CD14-positive monocyte (primary cell): ENCODE measurements at regions not wholly inside any gene's neighbourhood (a gene's known extent, or its start where the extent isn't known, plus 50 kb on each side); places are given as distances from the start of the nearest gene placed in this dataset.

ENCODE experiments used
- DNase-seq, 3 donors: peaks; one replicate each; pipeline ENCODE4 v3.0.0-alpha.2; 2011 to 2022
- H2AFZ ChIP-seq: 2 replicates; pipeline ENCODE4 v1.6.0; 2012; ENCODE audit warnings: mild to moderate bottlenecking, low read depth, low read length, inconsistent platforms; ENCODE audit not compliant: insufficient read depth, poor library complexity, severe bottlenecking
- H3K27ac ChIP-seq, 2 donors: 1 replicate in 1 of 2; 2 replicates in 1 of 2; pipeline ENCODE4 v1.5.1; 2012 to 2013; ENCODE audit warnings: low read length in 2 of 2, control low read depth in 1 of 2, inconsistent platforms in 1 of 2, low read depth in 1 of 2, mild to moderate bottlenecking in 1 of 2
- H3K27me3 ChIP-seq, 2 donors: one replicate each; pipeline versions ENCODE4 v1.6.0 to v1.6.1; 2011 to 2013; ENCODE audit warnings: low read length in 2 of 2; ENCODE audit not compliant: control insufficient read depth in 2 of 2, insufficient read depth in 2 of 2
- H3K36me3 ChIP-seq, 2 donors: replicated peaks in 1 of 2; 1 replicate in 1 of 2; 2 replicates in 1 of 2; pipeline versions ENCODE4 v1.5.1 to v1.6.1; 2012 to 2013; ENCODE audit warnings: low read length in 2 of 2, control low read depth in 1 of 2, inconsistent platforms in 1 of 2, mild to moderate bottlenecking in 1 of 2; ENCODE audit not compliant: insufficient read depth in 2 of 2, control insufficient read depth in 1 of 2
- H3K4me1 ChIP-seq, 2 donors: 1 replicate in 1 of 2; 2 replicates in 1 of 2; pipeline versions ENCODE4 v1.5.1 to v1.6.1; 2012 to 2013; ENCODE audit warnings: low read length in 2 of 2, control low read depth in 1 of 2, inconsistent platforms in 1 of 2, mild to moderate bottlenecking in 1 of 2, moderate library complexity in 1 of 2; ENCODE audit not compliant: insufficient read depth in 2 of 2, control insufficient read depth in 1 of 2
- H3K4me2 ChIP-seq: replicated peaks from 2 replicates; pipeline ENCODE3; 2012; ENCODE audit warnings: low read length, moderate library complexity, mild to moderate bottlenecking; ENCODE audit not compliant: poor library complexity, severe bottlenecking; ENCODE audit errors: extremely low read depth
- H3K4me3 ChIP-seq, 3 experiments: fragments of 200-600 bp in 1 of 3; sonication (generic) in 1 of 3; replicated peaks in 1 of 3; 1 replicate in 2 of 3; 2 replicates in 1 of 3; pipeline ENCODE4 v1.5.1; 2011 to 2013; ENCODE audit warnings: low read length in 3 of 3, mild to moderate bottlenecking in 3 of 3, control low read depth in 2 of 3, low read depth in 2 of 3, inconsistent platforms in 1 of 3, moderate library complexity in 1 of 3
- H3K79me2 ChIP-seq: 2 replicates; pipeline ENCODE4 v1.6.0; 2012; ENCODE audit warnings: mild to moderate bottlenecking, control low read depth, inconsistent platforms, low read length, moderate library complexity; ENCODE audit not compliant: insufficient read depth
- H3K9ac ChIP-seq: 2 replicates; pipeline ENCODE4 v1.6.0; 2017; ENCODE audit warnings: low read length, mild to moderate bottlenecking; ENCODE audit not compliant: insufficient read depth, poor library complexity, severe bottlenecking
- H3K9me3 ChIP-seq, 2 donors: replicated peaks in 1 of 2; 1 replicate in 1 of 2; 2 replicates in 1 of 2; pipeline versions ENCODE4 v1.5.1 to v1.6.1; 2012 to 2013; ENCODE audit warnings: low read length in 2 of 2, control low read depth in 1 of 2; ENCODE audit not compliant: control insufficient read depth in 1 of 2, insufficient read depth in 1 of 2
- H4K20me1 ChIP-seq: 2 replicates; pipeline ENCODE4 v1.6.0; 2012; ENCODE audit warnings: mild to moderate bottlenecking, low read length, control low read depth, moderate library complexity; ENCODE audit not compliant: insufficient read depth
- H3K27ac Mint-ChIP-seq, 7 donors: one replicate each; pipeline ENCODE4 v1.8.0; 2020; ENCODE audit warnings: mild to moderate bottlenecking in 7 of 7, mixed read lengths in 7 of 7, moderate library complexity in 6 of 7, inconsistent platforms in 2 of 7
- H3K27me3 Mint-ChIP-seq, 3 donors: one replicate each; pipeline ENCODE4 v1.8.0; 2021 to 2022; ENCODE audit warnings: low read depth in 3 of 3, mild to moderate bottlenecking in 3 of 3, mixed read lengths in 3 of 3, moderate library complexity in 3 of 3, inconsistent platforms in 1 of 3
- H3K36me3 Mint-ChIP-seq, 2 donors: one replicate each; pipeline ENCODE4 v1.8.0; 2020; ENCODE audit warnings: mixed read lengths in 2 of 2, inconsistent platforms in 1 of 2, mild to moderate bottlenecking in 1 of 2
- H3K4me1 Mint-ChIP-seq: one replicate; pipeline ENCODE4 v1.8.0; 2020; ENCODE audit warnings: mild to moderate bottlenecking, mixed read lengths
- H3K4me3 Mint-ChIP-seq, 2 donors: one replicate each; pipeline ENCODE4 v1.8.0; 2020; ENCODE audit warnings: mild to moderate bottlenecking in 2 of 2, mixed read lengths in 2 of 2, moderate library complexity in 1 of 2
- H3K9me3 Mint-ChIP-seq, 7 donors: one replicate each; pipeline ENCODE4 v1.8.0; 2020 to 2022; ENCODE audit warnings: mixed read lengths in 7 of 7, mild to moderate bottlenecking in 6 of 7, moderate library complexity in 6 of 7, inconsistent platforms in 2 of 7
- WGBS: methylation state at CpG from one replicate; pipeline ENCODE4 v1.1.5; 2013; ENCODE audit warnings: missing lambda C conversion rate; ENCODE audit not compliant: insufficient coverage; 5-methylcytosine and 5-hydroxymethylcytosine counted together
- intact Hi-C, 2 donors: fragments of 100-400 bp; cut with micrococcal nuclease; formaldehyde crosslinking; loops; one replicate each; pipeline versions ENCODE4 v1.15.0 to v1.15.1; 2023
- TF ChIP-seq, protein P1 (sequence below): fragments of 200-600 bp; IDR thresholded peaks from one replicate; pipeline ENCODE4 v1.8.0; 2022; ENCODE audit warnings: antibody characterized with exemption, mild to moderate bottlenecking

DNA sequence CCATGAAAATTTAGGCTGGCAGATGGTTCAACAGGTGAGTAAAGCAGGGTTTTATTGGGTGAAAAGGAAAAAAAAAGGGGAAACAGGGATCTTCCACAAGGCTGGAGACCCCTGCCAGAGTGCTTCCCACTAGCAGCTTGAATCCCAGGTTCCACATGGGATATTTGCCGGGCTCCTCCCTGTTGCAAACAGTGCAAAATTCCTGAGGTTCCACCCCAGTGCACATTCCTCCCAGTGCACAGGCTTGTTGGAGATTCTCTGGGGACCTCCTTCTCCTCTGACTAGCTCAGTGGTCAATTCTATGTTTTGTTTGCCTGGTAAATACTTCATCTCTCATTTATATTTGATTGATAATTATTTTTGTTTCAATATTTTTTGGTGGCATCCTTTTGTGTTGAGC is 66.4 kb upstream of the UGT2B15 start:
- H3K27ac Mint-ChIP-seq: no peak overlapping the region
- no peaks in the 10 kb centered on the region for H3K79me2 ChIP-seq
- H4K20me1 ChIP-seq: no peaks in the 10 kb centered on the region
- no peak overlapping the region for H3K4me3 Mint-ChIP-seq
- no peak overlapping the region for H3K4me2 ChIP-seq
- intact Hi-C loops: no loop called here
- H3K27me3 ChIP-seq: no peaks in the 10 kb centered on the region
- H3K36me3 ChIP-seq: no peaks in the 10 kb centered on the region
- no peaks in the 10 kb centered on the region for H3K27me3 Mint-ChIP-seq
- TF ChIP-seq, protein P1, sequence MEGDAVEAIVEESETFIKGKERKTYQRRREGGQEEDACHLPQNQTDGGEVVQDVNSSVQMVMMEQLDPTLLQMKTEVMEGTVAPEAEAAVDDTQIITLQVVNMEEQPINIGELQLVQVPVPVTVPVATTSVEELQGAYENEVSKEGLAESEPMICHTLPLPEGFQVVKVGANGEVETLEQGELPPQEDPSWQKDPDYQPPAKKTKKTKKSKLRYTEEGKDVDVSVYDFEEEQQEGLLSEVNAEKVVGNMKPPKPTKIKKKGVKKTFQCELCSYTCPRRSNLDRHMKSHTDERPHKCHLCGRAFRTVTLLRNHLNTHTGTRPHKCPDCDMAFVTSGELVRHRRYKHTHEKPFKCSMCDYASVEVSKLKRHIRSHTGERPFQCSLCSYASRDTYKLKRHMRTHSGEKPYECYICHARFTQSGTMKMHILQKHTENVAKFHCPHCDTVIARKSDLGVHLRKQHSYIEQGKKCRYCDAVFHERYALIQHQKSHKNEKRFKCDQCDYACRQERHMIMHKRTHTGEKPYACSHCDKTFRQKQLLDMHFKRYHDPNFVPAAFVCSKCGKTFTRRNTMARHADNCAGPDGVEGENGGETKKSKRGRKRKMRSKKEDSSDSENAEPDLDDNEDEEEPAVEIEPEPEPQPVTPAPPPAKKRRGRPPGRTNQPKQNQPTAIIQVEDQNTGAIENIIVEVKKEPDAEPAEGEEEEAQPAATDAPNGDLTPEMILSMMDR: no peak
- 0% methylated on average over 1 of the region's 1 CpG for WGBS
- no peak overlapping the region for H3K9ac ChIP-seq
- H3K4me1 Mint-ChIP-seq: no peaks in the 10 kb centered on the region
- no peak overlapping the region for H3K4me3 ChIP-seq
- no peaks in the 10 kb centered on the region for H3K4me1 ChIP-seq
- H3K27ac ChIP-seq: no peak overlapping the region
- H3K36me3 Mint-ChIP-seq: no peaks in the 10 kb centered on the region
- peaks cover 0 to 7% (median 0%) of the 10 kb centered on the region in 7 donors for H3K9me3 Mint-ChIP-seq
- DNase-seq: no peak
- peaks cover 0 to 2% of the 10 kb centered on the region in 2 donors for H3K9me3 ChIP-seq
- H2AFZ ChIP-seq: no peak overlapping the region

DNA sequence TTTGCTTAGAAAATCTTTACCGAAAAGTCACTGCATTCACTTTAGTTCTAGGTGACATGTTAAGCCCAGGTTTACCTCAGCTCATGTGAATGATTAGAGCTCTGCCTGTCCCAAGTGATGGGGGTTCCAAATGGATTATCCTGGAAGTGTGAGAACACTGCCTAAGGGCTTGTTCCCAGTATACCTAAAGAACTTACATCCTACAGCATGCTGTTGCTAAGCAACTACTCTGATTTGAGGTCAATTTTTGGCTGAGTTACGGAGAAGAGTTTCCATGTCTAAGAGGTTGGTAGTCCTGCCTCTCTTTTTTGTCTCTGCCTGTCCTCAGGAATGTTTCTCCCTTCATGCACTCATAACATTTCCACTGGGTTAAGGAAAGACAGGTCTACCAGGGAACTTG is 67.6 kb upstream of the UGT2B15 start:
- no peak overlapping the region for H2AFZ ChIP-seq
- Mint-ChIP-seq H3K4me3 (no peak overlapping the region), H3K27me3 (no peaks in the 10 kb centered on the region), H3K9me3 (peaks cover 0 to 7% (median 0%) of the 10 kb centered on the region in 7 donors), H3K36me3 (no peaks in the 10 kb centered on the region), H3K4me1 (no peaks in the 10 kb centered on the region), H3K27ac (no peak overlapping the region)
- intact Hi-C loops: no loop called here
- H3K79me2 ChIP-seq: no peaks in the 10 kb centered on the region
- no peak for DNase-seq
- H3K27me3 ChIP-seq: no peaks in the 10 kb centered on the region
- H3K27ac ChIP-seq: no peak overlapping the region
- no peaks in the 10 kb centered on the region for H3K36me3 ChIP-seq
- 100% methylated on average over 2 of the region's 2 CpGs for WGBS
- H3K9me3 ChIP-seq: peaks cover 0 to 2% of the 10 kb centered on the region in 2 donors
- H4K20me1 ChIP-seq: no peaks in the 10 kb centered on the region
- no peaks in the 10 kb centered on the region for H3K4me1 ChIP-seq
- H3K9ac ChIP-seq: no peak overlapping the region
- TF ChIP-seq, protein P1: no peak
- H3K4me2 ChIP-seq: no peak overlapping the region
- no peak overlapping the region for H3K4me3 ChIP-seq
